Amygdala (tissue), 56 donors: ENCODE measurements at regions not wholly inside any gene's neighbourhood (a gene's known extent, or its start where the extent isn't known, plus 50 kb on each side); places are given as distances from the start of the nearest gene placed in this dataset.
"Not testable (repeated sequence)": the region's sequence is repeated elsewhere in the genome, so short reads cannot be mapped to it uniquely, and the experiment has no call there.

Experiments
- DNase-seq, 56 donors: peaks; one replicate each; lab custom pipeline; 2025; lab: John Stamatoyannopoulos, UW

DNA sequence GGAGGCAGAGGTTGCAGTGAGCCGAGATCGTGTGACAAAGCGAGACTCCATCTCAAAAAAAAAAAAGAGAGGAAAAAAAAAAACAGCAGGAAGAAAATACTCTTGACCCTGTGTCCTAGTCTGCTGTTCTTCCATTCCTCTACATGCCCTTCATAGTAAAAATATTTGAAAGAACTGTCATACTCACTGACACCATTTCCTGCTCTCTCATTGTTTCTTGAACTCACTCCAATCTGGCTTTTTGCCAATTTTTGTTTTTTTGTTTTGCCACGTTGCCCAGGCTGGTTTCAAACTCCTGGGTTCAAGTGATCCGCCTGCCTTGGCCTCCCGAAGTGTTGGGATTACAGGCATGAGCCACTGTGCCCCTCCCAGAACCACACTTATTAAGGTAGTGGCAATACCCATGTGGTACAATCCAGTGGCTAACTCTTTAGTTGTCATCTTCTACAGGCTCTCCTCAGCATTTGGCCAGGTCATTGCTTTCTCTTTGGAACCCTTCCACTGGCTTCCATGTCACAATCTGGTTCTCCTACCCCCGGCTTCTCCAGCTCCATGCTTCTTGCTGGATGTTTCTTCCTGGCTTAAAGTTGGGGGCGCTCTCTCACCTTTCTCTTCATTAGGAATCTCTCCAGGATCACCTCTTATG is 238.2 kb upstream of the C2CD4B start:
- no peak for DNase-seq

- no peak for DNase-seq
These were observed 239.3 kb upstream of the C2CD4B start for GRCh38 chr15:62404194-62404985.

GRCh38 chr15:62406305-62406891 is 241.3 kb upstream of the C2CD4B start:
- DNase-seq = no peak

- DNase-seq = no peak
These were observed 242.1 kb upstream of the C2CD4B start for GRCh38 chr15:62407216-62407615.

DNA sequence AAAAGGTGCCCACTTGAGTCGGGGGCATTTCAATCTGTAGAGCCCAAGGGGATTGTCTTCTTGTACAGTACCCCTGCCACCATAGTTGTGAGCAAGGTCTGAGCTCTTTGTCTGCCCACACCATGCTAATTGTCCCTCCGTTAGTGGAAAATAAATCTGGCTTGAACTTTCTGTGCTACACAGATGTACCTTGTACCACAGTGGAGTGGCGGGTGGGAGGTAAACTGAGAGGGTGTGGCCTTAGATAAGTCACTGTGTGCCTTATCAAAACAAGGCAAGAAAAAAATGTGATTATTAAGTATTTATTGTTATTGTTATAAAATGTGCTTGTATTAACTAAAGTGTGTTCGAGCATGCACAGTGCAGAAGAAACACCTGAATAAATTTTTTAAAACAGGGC is 242.9 kb upstream of the C2CD4B start:
- no peak for DNase-seq

GRCh38 chr15:62409466-62409865 is 244.4 kb upstream of the C2CD4B start:
- DNase-seq = no peak

DNA sequence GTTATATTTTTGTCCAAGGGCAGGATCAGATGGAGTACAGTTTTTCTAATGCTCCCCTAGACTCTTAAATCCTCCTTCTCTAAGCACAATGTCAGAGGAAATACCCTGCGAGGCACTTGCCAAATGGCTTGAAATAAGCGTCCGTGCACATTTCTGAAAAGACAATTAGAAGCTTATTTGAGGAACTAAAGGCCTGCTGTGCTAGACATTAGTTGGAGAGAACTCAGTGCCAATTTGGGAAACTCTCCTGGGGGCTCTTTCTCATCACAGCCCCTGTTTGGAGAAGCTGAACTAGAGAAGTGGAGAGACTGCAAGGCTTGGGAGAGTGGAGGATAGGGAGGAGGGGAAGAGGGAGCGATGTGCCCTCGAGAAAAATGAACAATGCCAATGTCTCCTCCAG is 247.6 kb upstream of the C2CD4B start:
- DNase-seq = no peak

GRCh38 chr15:62413153-62413552 is 248.1 kb upstream of the C2CD4B start:
- DNase-seq = no peak

- DNase-seq = no peak
These were observed 248.7 kb upstream of the C2CD4B start for GRCh38 chr15:62413786-62414185.

DNA sequence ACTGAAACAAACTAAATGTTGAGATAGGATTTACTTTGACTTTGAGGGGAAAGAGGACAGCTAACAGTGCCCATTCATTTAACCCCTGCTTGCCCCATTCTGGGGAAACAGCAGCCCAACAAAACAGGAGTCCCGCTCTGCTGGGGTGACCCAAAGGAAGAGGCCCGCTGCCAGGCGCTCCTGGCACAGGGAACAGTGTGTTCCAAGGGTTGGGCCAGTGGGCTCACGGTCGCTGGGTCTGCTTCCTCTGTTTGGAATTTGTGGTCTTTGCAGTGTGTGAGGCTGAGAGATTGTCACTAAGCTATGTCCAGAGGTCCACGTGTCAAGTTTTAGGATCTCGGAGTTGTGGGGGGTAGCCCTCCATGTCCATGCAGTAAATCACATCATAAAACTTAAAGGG is 250.4 kb upstream of the C2CD4B start:
- DNase-seq = peak in 4 of 56 donors; percentile 3 to 16 (median 10)

GRCh38 chr15:62416526-62416925 is 251.4 kb upstream of the C2CD4B start:
- DNase-seq = no peak

DNA sequence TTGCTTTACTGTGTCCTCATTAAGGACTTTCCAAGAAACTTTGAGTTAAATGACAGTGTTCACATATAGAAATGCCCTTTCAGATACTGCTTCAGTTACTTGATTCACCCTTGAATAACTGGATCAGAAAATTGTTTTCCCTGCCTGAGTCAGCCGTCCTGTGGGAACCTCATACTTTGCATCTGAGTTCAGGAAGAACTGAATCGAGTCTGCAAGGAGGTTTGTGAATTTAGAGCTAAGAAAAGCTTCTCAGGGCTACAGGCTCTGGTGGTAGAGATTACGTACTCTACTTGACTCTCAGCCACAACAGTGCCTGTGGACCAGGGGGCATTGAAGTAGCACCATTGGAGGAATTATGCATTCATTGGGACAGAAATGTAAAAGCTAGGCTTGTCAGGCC is 252.4 kb upstream of the C2CD4B start:
- no peak for DNase-seq

GRCh38 chr15:62418496-62418895 is 253.4 kb upstream of the C2CD4B start:
- not testable (repeated sequence) for DNase-seq

- DNase-seq = no peak
These were observed 254.1 kb upstream of the C2CD4B start for GRCh38 chr15:62419192-62419591.

DNA sequence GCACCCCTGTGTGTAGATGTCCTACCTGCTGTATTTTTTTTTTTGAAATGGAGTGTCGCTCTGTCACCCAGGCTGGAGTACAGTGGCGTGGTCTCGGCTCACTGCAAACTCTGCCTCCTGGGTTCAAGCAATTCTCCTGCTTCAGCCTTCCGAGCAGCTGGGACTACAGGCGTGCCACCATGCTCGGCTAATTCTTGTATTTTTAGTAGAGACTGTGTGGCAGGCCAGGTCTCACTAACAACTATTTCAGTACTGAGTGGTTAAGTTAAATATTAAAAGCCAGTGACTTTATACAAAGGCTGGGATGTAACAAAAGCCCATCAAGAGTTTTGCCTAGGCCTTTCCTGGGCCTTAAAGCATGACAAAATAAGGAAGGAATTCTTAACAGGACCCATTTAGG is 255.3 kb upstream of the C2CD4B start:
- DNase-seq = not testable (repeated sequence)

- DNase-seq = no peak
These were observed 256.2 kb upstream of the C2CD4B start for GRCh38 chr15:62421289-62421688.

- no peak for DNase-seq
These were observed 261.4 kb upstream of the C2CD4B start for GRCh38 chr15:62426387-62426956.

DNA sequence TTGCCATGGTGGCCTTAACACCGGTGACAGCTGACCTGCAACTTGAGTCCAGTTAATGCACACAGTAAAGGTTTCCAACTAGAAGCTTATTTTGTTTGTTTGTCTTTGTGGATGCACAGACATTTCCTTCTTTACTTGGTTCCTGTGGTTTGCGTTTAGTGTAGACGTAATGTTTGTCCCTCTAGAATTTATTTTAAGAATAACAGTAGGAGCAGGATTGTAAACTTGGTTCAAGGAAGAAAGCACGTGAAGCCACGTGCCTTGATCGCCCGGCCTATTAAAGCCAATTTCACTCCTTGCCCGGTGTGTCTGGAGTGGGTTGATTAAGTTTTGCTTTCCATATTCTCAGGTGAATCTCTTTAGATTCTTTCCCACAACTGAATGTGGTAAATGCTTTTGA is 263.2 kb upstream of the C2CD4B start:
- DNase-seq = no peak

GRCh38 chr15:62428851-62429598 is 263.9 kb upstream of the C2CD4B start:
- DNase-seq = no peak

DNA sequence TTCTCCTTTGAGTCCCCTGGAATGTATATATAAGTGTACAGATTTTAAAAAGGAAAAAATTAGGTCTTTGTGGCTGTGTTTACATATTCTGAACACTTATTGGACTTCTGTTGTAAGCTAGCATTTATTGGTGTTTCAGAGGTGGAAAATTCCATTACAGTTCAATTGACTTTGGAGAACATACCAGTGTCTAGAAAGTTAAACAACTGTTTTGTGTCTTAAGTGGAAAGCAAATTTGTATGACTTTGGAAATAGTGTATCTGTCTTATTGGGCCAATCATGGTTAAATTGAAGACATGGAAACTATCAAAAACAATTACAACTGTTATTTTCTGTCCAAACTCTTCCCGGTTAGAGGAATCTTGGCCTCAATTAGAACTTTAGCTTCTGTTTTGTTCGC is 265.0 kb upstream of the C2CD4B start:
- no peak for DNase-seq

- no peak for DNase-seq
These were observed 265.5 kb upstream of the C2CD4B start for GRCh38 chr15:62430552-62430951.
